Transverse colon (tissue), 4 donors: ENCODE measurements at regions not wholly inside any gene's neighbourhood (a gene's known extent, or its start where the extent isn't known, plus 50 kb on each side); places are given as distances from the start of the nearest gene placed in this dataset.

ENCODE experiments used
- DNase-seq: peaks from one replicate; pipeline ENCODE4 v3.0.0-alpha.2; 2019
- H3K27ac ChIP-seq, 4 donors: fragments of 200-600 bp; sonication (generic); 2 replicates each; pipeline ENCODE4 v1.5.1; 2016 to 2018; ENCODE audit warnings: inconsistent platforms in 4 of 4
- H3K27me3 ChIP-seq: fragments of 200-600 bp; sonication (generic); 2 replicates; pipeline ENCODE4 v1.5.1; 2017; ENCODE audit warnings: inconsistent platforms
- H3K36me3 ChIP-seq, 4 donors: fragments of 200-600 bp; sonication (generic); 2 replicates each; pipeline ENCODE4 v1.5.1; 2017 to 2019; ENCODE audit warnings: inconsistent platforms in 4 of 4
- H3K4me1 ChIP-seq, 4 donors: fragments of 200-600 bp; sonication (generic); 2 replicates each; pipeline ENCODE4 v1.5.1; 2017 to 2020; ENCODE audit warnings: inconsistent platforms in 4 of 4
- H3K4me3 ChIP-seq, 4 donors: fragments of 200-600 bp; sonication (generic); 1 replicate in 1 of 4; 2 replicates in 3 of 4; pipeline versions ENCODE4 v1.5.1 to v1.6.1; 2017 to 2019; ENCODE audit warnings: inconsistent platforms in 4 of 4
- H3K9me3 ChIP-seq, 2 donors: fragments of 200-600 bp; sonication (generic); 2 replicates each; pipeline ENCODE4 v1.5.1; 2017 to 2019; ENCODE audit warnings: inconsistent platforms in 2 of 2
- EP300 ChIP-seq: sonication (generic); formaldehyde crosslinking; IDR thresholded peaks from one replicate; pipeline ENCODE4 v1.6.1; 2017; ENCODE audit warnings: antibody characterized with exemption, low read depth
- POLR2A ChIP-seq: fragments of 450-650 bp; IDR thresholded peaks from one replicate; pipeline ENCODE4 v1.6.1; 2016; ENCODE audit warnings: antibody characterized with exemption, mild to moderate bottlenecking, moderate library complexity
- POLR2AphosphoS5 ChIP-seq, 3 donors: sonication (generic); formaldehyde crosslinking; IDR thresholded peaks; one replicate each; pipeline ENCODE4 v1.6.1; 2016; ENCODE audit warnings: antibody characterized with exemption in 3 of 3
- WGBS, 2 donors: methylation state at CpG; one replicate each; pipeline ENCODE4 v1.1.5; 2018; ENCODE audit warnings: low coverage in 1 of 2; 5-methylcytosine and 5-hydroxymethylcytosine counted together
- in situ Hi-C, 4 donors: fragments of 200-750 bp; cut with MboI; loops; one replicate each; pipeline versions ENCODE4 v1.15.0 to v1.15.1; 2017; ENCODE audit warnings: low sequenced_read_pairs in 3 of 4, low pct_ligation_motif_present in 1 of 4, low pct_unique_long_range_greater_than_20kb in 1 of 4
- intact Hi-C: fragments of 100-400 bp; cut with DNase I; formaldehyde crosslinking; loops from one replicate; pipeline ENCODE4 v1.15.1; 2023; ENCODE audit warnings: low total_unique reads
- TF ChIP-seq, protein P1 (sequence below), 5 experiments: fragments of 200-600 bp in 3 of 5; fragments of 450-650 bp in 2 of 5; sonication (generic) in 3 of 5; IDR thresholded peaks; 1 replicate in 2 of 5; 2 replicates in 3 of 5; pipeline ENCODE4 v1.5.1; 2016 to 2017; ENCODE audit warnings: antibody characterized with exemption in 5 of 5, inconsistent platforms in 3 of 5, mild to moderate bottlenecking in 2 of 5, moderate library complexity in 1 of 5

- in situ Hi-C loops = no loop called here
- 83% methylated on average over 19 to 28 of the region's 28 CpGs for WGBS, 2 donors
Observed at GRCh38 chr6:3623451-3624249, 127.9 kb downstream of the PXDC1 start.

GRCh38 chr6:3621411-3621810 lies 130.1 kb downstream of the PXDC1 start:
- no peak overlapping the region for H3K4me3 ChIP-seq
- DNase-seq = no peak
- H3K27me3 ChIP-seq = peaks cover 18% of the 10 kb centered on the region
- H3K4me1 ChIP-seq = no peaks in the 10 kb centered on the region
- in situ Hi-C loops = no loop called here
- intact Hi-C loops = no loop called here
- WGBS, 2 donors = 76 to 93% methylated on average over 4 to 5 of the region's 5 CpGs
- H3K27ac ChIP-seq = no peak overlapping the region
- H3K9me3 ChIP-seq = no peaks in the 10 kb centered on the region
- TF ChIP-seq POLR2AphosphoS5 (IDR thresholded peaks at IDR 0.05) (no peak), POLR2A (no peak), EP300 (no peak)
- TF ChIP-seq, protein P1, sequence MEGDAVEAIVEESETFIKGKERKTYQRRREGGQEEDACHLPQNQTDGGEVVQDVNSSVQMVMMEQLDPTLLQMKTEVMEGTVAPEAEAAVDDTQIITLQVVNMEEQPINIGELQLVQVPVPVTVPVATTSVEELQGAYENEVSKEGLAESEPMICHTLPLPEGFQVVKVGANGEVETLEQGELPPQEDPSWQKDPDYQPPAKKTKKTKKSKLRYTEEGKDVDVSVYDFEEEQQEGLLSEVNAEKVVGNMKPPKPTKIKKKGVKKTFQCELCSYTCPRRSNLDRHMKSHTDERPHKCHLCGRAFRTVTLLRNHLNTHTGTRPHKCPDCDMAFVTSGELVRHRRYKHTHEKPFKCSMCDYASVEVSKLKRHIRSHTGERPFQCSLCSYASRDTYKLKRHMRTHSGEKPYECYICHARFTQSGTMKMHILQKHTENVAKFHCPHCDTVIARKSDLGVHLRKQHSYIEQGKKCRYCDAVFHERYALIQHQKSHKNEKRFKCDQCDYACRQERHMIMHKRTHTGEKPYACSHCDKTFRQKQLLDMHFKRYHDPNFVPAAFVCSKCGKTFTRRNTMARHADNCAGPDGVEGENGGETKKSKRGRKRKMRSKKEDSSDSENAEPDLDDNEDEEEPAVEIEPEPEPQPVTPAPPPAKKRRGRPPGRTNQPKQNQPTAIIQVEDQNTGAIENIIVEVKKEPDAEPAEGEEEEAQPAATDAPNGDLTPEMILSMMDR (IDR thresholded peaks at IDR 0.05) = no peak
- no peaks in the 10 kb centered on the region for H3K36me3 ChIP-seq

More at GRCh38 chr6:3623451-3624249, 127.9 kb downstream of the PXDC1 start:
- TF ChIP-seq, protein P1 (IDR thresholded peaks at IDR 0.05) = no peak
- TF ChIP-seq EP300 (no peak), POLR2AphosphoS5 (IDR thresholded peaks at IDR 0.05) (no peak), POLR2A (no peak)
- no peak for DNase-seq
- intact Hi-C loops = no loop called here
- Histone ChIP-seq H3K27me3 (peaks cover 20% of the 10 kb centered on the region), H3K4me3 (no peak overlapping the region), H3K36me3 (no peaks in the 10 kb centered on the region), H3K27ac (no peak overlapping the region), H3K4me1 (no peaks in the 10 kb centered on the region), H3K9me3 (no peaks in the 10 kb centered on the region)

DNA sequence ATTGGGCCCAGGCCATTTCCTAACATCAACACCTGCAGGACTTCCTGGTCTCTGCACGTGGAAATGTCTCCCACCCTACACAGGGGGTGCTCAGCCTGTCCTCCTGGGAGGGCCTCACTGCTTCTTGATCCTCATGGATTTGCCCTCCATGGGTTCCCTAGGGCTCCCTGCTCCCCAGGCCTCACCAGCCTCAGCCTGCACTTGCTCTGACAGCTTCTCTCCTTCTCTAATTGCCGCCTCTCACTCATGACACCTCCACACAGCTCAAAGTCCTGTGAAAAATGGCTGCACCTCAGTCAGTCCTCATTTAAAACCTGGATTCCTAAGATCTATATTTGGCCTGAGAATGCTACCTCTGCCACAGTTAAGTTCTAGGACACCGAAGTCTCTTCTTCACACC lies 130.6 kb downstream of the PXDC1 start:
- Histone ChIP-seq H3K9me3 (no peaks in the 10 kb centered on the region), H3K27ac (no peak overlapping the region), H3K27me3 (peaks cover 13% of the 10 kb centered on the region), H3K36me3 (no peaks in the 10 kb centered on the region), H3K4me3 (no peak overlapping the region), H3K4me1 (no peaks in the 10 kb centered on the region)
- in situ Hi-C loops (no loop called here), intact Hi-C loops (no loop called here)
- DNase-seq = no peak
- TF ChIP-seq, protein P1 (IDR thresholded peaks at IDR 0.05) = no peak
- 84 to 100% methylated on average over 2 to 3 of the region's 3 CpGs for WGBS, 2 donors

- Histone ChIP-seq H3K27me3 (peaks cover 10% of the 10 kb centered on the region), H3K27ac (no peak overlapping the region), H3K4me1 (no peaks in the 10 kb centered on the region), H3K9me3 (no peaks in the 10 kb centered on the region), H3K36me3 (no peaks in the 10 kb centered on the region), H3K4me3 (no peak overlapping the region)
- 93 to 96% methylated on average over 6 to 8 of the region's 8 CpGs for WGBS, 2 donors
- in situ Hi-C loops (no loop called here), intact Hi-C loops (no loop called here)
- no peak for TF ChIP-seq POLR2AphosphoS5 (IDR thresholded peaks at IDR 0.05)
- TF ChIP-seq POLR2A = no peak
- TF ChIP-seq, protein P1 (IDR thresholded peaks at IDR 0.05) = no peak
- no peak for TF ChIP-seq EP300
- no peak for DNase-seq
Observed at GRCh38 chr6:3620389-3620788, 131.1 kb downstream of the PXDC1 start.
